Femur (tissue), 1 donor: ENCODE measurements at regions not wholly inside any gene's neighbourhood (a gene's known extent, or its start where the extent isn't known, plus 50 kb on each side); places are given as distances from the start of the nearest gene placed in this dataset.
"Not testable (repeated sequence)": the region's sequence is repeated elsewhere in the genome, so short reads cannot be mapped to it uniquely, and the experiment has no call there.

Experiments used
- DNase-seq: peaks from one replicate; pipeline ENCODE4 v3.0.0-alpha.2; 2017

- no peak for DNase-seq
Measured at GRCh38 chr2:181792906-181793305, 98.6 kb upstream of the ITPRID2 start.

DNA sequence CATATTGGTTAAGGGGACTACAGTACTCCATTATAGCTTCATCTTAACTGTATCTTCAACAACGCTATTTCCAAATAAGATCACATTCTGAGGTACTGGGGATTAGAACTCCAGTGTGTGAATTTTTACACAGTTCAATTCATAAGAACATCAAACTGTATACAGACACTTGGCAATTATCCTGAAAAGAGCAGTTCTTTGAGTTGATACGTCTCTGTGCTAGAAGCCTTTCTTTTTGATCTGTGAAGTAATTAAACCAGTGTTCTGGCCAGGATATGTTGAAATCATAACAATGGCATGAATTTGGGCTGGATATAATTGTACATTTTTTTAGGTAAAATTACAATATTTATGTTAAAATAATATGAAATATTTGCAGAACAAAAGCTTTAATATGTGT, 93.5 kb upstream of the ITPRID2 start:
- DNase-seq: no peak

DNA sequence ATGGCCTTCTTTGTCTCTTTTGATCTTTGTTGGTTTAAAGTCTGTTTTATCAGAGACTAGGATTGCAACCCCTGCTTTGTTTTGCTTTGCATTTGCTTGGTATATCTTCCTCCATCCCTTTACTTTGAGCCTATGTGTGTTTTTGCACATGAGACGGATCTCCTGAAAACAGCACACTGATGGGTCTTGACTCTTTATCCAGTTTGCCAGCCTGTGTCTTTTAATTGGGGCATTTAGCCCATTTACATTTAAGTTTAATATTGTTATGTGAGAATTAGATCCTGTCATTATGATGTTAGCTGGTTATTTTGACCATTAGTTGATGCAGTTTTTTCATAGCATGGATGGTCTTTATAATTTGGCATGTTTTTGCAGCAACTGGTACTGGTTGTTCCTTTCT, 89.2 kb upstream of the ITPRID2 start:
- DNase-seq: not testable (repeated sequence)

GRCh38 chr2:181803903-181804799, 87.4 kb upstream of the ITPRID2 start:
- DNase-seq: not testable (repeated sequence)

DNA sequence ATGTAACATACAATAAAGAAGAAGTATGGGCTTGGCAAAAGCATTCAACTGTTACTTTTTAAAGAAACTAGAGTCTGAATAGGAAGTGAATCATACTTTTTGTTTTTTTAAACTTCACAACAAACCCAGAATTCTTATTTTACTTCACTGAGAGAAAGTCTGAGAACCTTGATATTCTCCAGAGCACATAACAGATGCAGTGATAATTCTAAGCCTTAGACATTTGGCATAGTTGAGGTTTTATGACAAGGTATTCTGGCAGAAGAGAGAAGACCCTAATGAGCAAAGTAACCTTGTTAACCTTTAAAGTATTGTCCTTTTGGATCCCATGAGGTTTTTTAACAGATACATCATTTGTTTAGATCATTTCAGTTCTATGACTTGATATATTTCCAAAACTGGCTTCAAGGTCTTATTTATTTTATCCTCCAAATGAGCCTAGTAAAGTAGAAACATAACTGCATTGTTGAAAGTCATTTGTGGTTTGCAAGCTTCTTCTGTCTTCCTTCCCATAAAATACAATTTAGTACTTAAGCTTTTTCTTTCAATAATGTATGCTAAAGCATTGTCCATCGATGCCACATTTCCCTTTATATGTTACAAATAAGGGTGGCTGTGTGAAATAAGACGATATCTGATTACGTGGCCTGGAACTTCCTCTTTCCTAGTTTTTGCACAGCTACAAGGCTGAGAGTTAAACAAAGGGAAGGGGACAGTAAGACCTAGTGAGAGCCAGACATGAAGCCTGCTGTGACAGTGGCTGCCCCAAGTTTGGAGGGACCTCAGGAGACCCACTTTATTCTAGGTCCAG, 86.1 kb upstream of the ITPRID2 start:
- DNase-seq: no peak

DNA sequence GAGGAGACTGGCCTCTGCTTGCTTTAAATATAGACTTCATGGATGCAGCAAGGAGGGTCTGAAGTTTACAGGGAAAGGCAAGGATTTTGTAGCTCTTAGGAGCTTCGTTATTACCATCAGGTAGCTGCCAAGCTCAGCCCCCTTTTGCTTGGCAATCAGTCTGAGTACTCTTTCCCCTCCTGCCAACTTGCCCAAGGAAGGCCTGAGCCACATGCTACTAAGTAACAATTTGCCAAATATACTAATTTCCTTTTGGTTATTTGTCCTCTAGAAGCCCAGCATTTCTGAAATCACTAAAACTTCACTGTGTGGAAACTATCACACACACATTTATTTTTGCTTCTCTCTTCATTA, 85.5 kb upstream of the ITPRID2 start:
- DNase-seq: no peak

DNA sequence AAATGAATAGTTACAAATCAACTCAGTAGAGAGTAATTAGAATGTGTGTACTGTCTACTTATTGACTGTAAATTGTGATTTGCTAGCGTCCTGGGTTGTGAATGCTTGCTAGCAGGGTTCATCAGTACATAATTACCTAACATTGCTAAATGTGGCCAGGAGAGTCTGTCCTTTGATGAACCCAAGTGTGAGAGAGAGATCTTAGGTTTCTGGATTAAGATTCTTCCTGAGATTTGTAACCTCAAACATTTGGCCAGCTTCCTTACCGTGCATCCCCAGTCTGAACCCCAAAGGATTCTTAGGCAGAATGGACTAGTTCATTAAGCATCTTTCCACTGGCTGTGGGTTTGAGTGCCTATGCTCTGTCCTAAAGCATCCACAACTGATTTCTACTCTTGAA, 84.0 kb upstream of the ITPRID2 start:
- DNase-seq: no peak

DNA sequence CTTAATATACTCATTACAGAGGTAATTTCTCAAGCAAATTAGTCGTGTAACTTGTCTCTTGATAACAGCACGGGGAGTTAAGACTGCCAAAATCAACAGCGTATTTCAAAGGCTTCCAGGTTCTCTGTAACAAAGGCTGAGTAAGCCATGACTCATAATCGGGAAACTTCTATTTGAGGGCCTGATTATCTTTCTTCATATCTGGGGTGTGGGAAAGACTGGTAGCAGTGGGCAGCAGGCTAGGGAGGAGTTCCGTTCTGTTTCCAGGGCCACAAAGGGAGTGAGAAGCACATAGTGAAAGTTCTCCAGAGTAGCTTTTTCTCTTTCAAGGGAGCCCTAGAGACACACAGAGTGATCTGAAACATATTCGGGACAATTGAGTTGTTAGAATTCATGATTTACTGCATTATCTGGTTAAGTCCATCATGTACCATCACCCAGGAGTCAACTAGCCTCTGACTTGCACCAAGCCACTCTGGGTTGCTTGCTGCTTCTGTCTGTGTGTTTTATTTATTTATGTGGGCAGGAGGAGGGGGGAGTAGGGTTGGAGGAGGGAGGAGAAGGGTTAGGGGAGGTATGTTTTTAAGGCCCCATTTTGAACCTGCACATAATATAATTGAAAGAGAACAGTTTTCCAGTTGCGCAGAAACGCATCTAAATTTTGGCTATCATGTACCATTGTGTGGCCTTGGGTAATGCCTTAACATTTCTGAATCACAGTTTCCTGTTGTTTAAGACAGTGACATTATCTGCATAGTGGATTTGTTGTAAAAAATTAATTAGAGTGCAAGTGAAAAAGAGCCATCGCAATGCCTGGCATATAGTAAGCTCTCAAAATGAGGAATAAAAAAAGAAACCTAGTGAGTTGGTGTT, 80.5 kb upstream of the ITPRID2 start:
- DNase-seq: no peak

DNA sequence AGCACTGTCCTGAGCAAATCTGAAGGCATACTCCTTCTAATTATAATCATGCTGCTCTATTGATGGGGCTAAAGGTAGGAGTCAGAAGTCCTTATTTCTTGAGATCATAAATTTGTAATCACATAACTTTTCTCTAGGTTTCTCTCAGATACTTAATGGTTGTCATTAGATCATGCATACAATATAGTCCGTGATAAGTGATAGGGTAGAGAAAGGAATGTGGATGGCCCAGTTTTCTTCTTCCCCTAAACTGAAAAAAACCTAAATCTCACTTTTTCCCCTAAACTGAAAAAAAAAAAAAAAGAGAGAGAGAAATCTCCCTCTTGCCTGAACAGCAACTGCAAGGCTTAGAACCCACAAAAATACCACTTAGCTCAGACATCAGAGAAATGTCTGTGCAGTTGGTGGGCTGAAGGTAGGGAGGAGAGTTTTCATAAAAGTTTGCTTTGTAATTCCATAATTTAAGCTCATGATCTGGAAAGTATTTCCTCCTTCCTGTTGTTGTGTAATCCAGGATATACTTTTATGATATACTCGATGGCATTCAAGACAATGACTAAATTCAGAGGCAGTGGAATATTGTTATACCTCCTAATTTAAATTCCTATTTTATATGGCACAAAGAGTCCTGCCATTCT, 79.3 kb upstream of the ITPRID2 start:
- DNase-seq: no peak

DNA sequence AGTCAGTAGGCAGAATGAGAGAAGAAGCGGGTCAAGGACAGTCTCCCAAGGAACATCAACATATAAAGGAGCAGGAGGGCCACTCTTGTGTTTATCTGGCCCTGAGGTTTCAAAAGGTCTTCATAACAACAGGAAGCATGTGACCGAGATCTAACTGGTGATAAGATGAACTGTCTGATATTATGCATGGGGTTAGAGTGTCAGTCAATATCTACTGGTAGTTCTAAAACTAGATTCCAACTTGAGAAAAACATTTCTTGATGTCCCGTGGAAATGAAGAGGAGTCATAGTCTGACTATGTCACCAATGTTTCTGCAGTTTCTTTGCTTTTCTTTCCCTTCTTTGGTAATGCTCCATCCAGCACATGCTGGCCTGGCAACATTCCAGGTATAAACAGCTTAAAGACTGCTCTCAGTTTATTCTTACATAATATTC, 77.5 kb upstream of the ITPRID2 start:
- no peak for DNase-seq

DNA sequence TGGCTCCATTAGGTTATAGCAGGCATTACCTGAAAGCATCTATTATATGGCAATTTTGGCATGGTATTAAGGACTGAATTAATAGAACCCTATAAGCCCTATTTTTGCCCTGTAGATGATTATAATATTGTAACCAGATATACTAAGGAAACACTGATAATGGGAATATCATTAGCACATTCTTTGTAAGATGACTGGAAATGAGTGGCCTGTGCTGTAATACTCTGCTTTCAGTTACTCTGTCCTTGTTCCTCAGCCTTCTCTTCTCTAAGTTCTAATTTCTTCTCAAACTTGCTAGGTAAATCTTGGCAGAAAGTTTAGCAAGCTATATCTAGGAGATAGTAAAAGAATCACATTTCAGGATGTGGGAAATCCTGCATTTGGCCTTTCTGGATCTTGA, 74.0 kb upstream of the ITPRID2 start:
- no peak for DNase-seq

- DNase-seq: no peak
Measured at GRCh38 chr2:181818058-181818680, 73.4 kb upstream of the ITPRID2 start.

DNA sequence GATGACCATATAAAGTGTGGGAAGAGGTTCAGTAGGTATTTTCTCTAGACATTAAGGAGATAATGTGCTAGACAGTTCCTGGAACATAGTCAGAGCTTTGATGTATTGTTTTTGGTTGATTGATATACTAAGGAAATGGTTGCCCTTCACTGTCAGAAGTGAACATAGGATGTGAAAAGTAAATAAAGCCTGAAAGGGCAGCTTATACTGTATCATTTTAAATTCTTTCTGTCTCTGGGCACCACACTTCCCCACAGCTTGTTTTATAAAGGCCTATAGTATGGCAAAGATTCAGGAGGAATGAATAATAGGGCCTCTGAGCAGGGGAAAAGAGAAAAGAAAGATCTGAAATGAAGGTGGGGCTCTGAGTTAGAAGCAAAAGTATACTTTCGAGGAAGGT, 72.7 kb upstream of the ITPRID2 start:
- no peak for DNase-seq

DNA sequence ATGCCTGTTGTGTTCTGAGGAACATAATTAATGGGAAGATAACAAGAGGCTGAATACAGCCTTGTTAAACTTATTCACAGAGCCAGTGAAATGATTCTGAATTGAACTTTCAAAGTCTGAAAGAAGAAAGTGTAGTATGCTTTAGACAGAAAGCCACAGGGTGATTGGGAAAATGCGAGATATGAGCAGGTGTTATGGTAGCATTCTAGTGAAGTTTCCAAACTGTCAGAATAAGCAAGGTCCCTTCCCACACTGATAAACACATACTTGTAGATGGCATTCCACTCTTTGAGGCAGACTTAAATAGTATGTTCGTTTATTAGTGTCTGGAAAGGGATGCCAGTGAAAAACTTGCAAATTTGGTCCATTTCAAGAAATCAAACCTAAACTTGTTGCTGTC, 70.5 kb upstream of the ITPRID2 start:
- DNase-seq: no peak

- DNase-seq: no peak
Measured at GRCh38 chr2:181822097-181822496, 69.4 kb upstream of the ITPRID2 start.

- no peak for DNase-seq
Measured at GRCh38 chr2:181823405-181823804, 68.1 kb upstream of the ITPRID2 start.

DNA sequence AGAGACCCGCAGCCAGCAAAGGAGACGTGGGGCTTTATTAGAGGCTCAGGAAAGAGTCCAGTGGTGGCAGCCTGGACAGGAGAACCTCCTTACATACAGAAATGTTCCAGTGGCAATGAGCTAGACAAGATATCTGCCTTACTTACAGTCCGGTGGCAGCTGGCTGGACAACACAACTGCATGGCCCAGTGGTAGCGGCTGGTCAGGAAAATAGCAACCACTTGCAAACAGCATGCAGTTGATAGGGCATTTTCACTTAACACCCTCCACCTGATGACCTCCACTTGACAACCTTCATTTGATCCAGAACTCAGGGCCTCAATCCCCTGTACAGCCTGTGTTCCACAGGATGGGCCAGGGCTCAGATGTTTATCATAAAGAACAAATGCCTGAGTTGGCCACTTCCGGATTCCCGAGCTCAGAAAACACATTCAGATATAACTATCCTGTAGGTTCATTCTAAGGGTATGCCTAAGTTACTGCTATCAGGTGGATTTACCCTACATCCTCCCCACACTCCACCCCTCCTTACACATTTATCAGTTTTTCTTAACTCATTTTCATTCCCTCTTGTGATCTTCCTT, 63.3 kb upstream of the ITPRID2 start:
- no peak for DNase-seq

- DNase-seq: no peak
Measured at GRCh38 chr2:181829230-181829629, 62.3 kb upstream of the ITPRID2 start.

- no peak for DNase-seq
Measured at GRCh38 chr2:181832015-181832414, 59.5 kb upstream of the ITPRID2 start.

DNA sequence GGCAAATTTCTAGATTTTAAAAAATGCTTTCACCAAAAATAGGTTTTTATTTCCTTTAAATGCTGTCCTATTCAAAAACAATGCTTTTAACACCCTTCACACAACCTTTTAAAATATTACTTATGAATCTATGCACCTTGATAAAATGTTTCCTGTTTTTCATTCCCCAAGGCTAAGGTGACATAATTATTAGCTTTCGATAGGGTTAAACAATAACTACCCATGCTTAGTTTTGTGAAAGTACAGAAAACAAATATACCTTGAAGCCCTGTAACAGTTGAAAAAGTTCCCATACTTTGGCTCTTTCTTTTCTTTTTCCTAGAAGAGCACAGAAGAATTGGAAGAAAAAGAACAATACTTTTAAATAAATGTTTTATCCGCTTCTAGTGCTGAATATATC, 54.9 kb upstream of the ITPRID2 start:
- DNase-seq: no peak

DNA sequence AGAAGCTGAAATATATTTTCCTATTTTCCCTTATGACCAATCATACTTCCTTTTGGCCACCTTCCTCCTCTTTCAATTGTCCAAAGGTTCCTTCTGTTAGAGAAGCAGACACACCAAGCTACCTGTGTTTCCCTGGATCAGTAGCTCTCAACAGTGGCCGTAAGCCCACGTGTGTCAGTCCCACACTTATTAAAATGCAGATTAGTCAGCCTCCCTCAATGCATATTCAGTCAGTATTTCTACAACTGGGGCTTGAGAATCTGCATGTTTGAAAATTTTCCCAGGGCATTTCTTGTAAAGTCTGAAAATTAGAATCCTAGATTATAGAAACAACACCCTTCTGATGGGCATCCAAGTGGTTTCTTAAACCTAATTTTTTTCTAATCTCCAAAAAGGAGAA, 54.0 kb upstream of the ITPRID2 start:
- no peak for DNase-seq

DNA sequence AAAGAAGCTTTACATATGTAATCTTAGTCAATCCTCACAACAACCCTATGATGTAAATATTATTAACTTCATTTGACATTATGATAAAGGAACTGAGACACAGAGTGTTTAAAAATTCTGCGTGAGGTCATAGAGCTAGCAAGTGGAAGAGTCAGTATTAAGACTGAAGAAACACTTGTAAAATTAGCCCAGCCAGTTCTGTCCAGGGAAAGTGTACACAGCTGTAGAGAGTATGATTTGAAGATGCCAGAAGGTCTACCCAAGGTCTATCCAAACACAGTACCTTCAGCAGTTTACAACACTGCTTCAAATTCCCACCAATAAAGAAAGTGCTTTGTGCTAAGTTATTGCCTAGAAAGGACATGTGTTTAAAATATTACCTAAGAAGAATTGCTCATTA, 51.7 kb upstream of the ITPRID2 start:
- DNase-seq: no peak
